T-helper 1 cell treated with Interleukin-12 subunit alpha and Interleukin-12 subunit beta and Interleukin-4 antibody, amounts not matched to agents 30 μg/mL and 1 μg/mL, for 36 hours (primary cell): ENCODE measurements at regions not wholly inside any gene's neighbourhood (a gene's known extent, or its start where the extent isn't known, plus 50 kb on each side); places are given as distances from the start of the nearest gene placed in this dataset.

ENCODE experiments used
- H3K27ac Mint-ChIP-seq: one replicate; pipeline ENCODE4 v1.8.0; 2021; ENCODE audit warnings: mild to moderate bottlenecking, mixed read lengths
- H3K27me3 Mint-ChIP-seq: one replicate; pipeline ENCODE4 v1.8.0; 2021; ENCODE audit warnings: low read depth, mixed read lengths
- H3K36me3 Mint-ChIP-seq: one replicate; pipeline ENCODE4 v1.8.0; 2021; ENCODE audit warnings: low read depth, mixed read lengths
- H3K4me1 Mint-ChIP-seq: one replicate; pipeline ENCODE4 v1.8.0; 2021; ENCODE audit warnings: low read depth, mixed read lengths
- H3K4me3 Mint-ChIP-seq: one replicate; pipeline ENCODE4 v1.8.0; 2021; ENCODE audit warnings: mild to moderate bottlenecking, moderate library complexity, mixed read lengths
- H3K9me3 Mint-ChIP-seq: one replicate; pipeline ENCODE4 v1.8.0; 2021; ENCODE audit warnings: mixed read lengths

DNA sequence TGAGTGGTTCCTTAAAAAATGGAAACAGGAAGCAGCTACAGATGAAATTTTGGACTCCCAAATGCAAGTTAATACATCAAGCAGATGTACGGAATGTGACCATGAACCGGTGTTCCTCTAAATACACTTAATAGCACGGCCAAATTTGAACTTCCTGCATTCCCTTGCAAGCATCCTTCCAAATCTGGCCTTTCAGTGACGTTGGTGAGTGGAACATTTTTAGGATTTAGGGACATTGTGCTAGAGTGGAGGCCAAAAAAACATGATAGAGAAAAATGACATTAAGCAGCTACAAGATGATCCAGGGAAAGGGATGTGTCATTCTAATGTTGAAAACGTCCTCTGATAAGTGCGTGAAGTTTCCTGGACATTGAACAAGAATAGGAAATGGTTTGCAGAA is 62.1 kb downstream of the CTAGE1 start:
- Mint-ChIP-seq H3K4me1 (no peaks in the 10 kb centered on the region), H3K36me3 (no peaks in the 10 kb centered on the region), H3K4me3 (no peak overlapping the region), H3K9me3 (no peaks in the 10 kb centered on the region), H3K27me3 (peaks cover 4% of the 10 kb centered on the region), H3K27ac (no peak overlapping the region)

DNA sequence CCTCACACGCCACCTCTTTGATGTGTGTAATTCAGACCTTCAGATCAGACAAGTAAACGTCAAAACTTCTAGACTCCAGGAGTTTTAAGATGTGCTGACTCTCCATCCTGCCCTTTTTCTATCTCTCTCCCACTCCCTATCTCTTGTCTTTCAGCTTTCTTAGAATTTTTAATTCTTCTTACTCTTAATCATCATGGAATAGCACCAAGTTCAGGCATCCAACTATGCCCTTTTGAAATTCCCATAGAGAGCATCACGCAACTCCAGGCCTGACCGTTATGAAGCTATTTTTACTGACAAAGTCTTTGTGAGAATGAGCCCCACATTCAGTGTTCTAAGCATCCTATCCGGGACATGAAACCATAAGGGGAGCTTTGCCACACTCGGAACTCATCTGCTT is 62.6 kb downstream of the CTAGE1 start:
- Mint-ChIP-seq H3K4me3 (no peak overlapping the region), H3K36me3 (no peaks in the 10 kb centered on the region), H3K27me3 (peaks cover 9% of the 10 kb centered on the region), H3K27ac (no peak overlapping the region), H3K4me1 (no peaks in the 10 kb centered on the region), H3K9me3 (no peaks in the 10 kb centered on the region)

DNA sequence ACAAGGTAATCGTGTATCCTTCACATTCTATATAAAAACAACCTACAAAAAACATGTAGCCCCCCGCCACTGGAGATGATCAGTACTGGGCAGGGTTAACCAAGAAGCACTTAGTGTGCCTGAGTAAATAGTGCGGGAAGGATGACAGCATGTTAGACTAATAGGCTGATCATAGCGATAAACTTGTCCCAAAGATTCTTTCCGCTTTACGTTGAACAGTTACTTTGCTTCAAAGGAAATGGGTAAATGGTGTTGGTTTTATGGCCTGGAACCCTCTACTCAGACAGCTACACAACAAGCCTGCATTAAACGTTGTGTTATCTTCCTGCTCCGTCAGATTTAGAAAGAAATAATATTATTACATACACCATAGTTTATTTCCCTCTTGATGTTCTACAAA is 67.7 kb downstream of the CTAGE1 start:
- no peak overlapping the region for H3K4me3 Mint-ChIP-seq
- peaks cover 56% of the 10 kb centered on the region for H3K27me3 Mint-ChIP-seq

DNA sequence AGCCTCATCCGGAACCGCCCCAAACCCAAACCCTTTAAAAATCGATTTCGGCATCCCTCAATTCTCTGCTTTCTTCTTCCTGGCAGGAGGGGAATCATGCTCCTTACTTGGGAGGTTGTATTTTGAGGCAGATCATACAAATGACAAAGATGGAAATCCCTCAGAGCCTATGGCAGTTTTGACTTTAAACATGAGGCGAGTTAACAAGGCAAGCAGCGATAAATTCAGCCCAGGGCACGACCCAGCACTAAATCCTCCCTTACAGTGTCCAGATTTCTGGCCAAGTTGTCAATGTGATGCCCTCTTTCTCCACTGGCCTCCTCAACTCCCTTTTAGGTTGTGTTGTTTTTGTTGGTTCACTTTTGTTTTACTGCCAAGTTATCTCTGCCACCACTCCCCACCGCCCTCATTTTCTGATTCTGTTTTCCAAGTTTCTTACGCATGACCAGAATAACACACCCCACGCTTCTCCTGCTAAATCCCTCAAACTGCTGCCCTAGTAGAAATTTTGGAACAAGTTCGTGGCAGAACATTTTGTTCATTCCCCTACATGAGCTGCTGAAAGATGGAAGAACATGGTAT is 68.3 kb downstream of the CTAGE1 start:
- Mint-ChIP-seq H3K36me3 (peaks cover 2% of the 10 kb centered on the region), H3K27me3 (peaks cover 56% of the 10 kb centered on the region), H3K4me1 (peaks cover 4% of the 10 kb centered on the region), H3K27ac (no peak overlapping the region), H3K9me3 (no peaks in the 10 kb centered on the region), H3K4me3 (no peak overlapping the region)

More for the DNA sequence above, 67.7 kb downstream of the CTAGE1 start:
- H3K27ac Mint-ChIP-seq, result no peak overlapping the region
- no peaks in the 10 kb centered on the region for H3K9me3 Mint-ChIP-seq
- H3K4me1 Mint-ChIP-seq, result peaks cover 4% of the 10 kb centered on the region
- H3K36me3 Mint-ChIP-seq, result peaks cover 2% of the 10 kb centered on the region

DNA sequence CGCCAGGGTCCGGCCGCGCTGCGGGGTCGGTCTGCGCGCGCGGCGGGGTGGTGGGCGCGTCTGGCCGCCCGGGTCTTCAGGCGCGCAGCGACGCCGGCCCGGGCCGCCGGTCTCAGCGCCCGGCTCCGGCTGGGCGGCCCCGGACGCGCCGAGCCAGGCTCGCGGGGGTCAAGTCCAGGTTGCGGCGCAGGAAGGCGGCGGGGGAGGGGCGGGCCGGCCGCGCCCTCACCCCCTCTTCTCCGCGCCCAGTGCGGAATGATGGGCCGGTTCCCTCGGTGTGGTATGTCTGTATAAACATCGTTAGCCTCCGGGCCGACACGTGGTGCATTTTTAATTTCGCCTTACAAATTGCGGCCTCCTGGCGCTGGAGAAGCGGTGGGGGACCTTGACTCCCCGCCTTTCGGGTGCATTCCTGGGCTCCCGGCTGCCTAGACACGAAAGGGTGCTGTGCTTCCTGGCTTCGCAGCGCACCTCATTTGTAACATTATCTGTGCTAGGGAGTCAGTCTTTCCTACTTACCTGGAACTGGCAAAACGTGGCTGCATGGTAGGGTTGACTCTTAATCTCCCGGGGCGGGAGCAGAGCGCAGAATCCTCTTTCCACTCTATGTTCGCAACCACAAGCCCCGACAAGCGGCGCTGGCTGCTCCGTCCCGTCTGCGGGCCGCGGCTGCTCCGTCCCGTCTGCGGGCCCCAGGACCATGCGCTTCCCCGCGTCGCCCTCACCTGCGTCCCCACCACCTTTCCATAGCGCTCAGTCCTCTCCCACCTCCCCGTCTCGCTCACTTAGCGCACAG is 69.0 kb downstream of the CTAGE1 start:
- no peak overlapping the region for H3K27ac Mint-ChIP-seq
- peaks cover 56% of the 10 kb centered on the region for H3K27me3 Mint-ChIP-seq
- H3K36me3 Mint-ChIP-seq, result peaks cover 2% of the 10 kb centered on the region
- peaks cover 4% of the 10 kb centered on the region for H3K4me1 Mint-ChIP-seq
- H3K9me3 Mint-ChIP-seq, result no peaks in the 10 kb centered on the region
- peak overlapping the region; percentile 25 for H3K4me3 Mint-ChIP-seq

DNA sequence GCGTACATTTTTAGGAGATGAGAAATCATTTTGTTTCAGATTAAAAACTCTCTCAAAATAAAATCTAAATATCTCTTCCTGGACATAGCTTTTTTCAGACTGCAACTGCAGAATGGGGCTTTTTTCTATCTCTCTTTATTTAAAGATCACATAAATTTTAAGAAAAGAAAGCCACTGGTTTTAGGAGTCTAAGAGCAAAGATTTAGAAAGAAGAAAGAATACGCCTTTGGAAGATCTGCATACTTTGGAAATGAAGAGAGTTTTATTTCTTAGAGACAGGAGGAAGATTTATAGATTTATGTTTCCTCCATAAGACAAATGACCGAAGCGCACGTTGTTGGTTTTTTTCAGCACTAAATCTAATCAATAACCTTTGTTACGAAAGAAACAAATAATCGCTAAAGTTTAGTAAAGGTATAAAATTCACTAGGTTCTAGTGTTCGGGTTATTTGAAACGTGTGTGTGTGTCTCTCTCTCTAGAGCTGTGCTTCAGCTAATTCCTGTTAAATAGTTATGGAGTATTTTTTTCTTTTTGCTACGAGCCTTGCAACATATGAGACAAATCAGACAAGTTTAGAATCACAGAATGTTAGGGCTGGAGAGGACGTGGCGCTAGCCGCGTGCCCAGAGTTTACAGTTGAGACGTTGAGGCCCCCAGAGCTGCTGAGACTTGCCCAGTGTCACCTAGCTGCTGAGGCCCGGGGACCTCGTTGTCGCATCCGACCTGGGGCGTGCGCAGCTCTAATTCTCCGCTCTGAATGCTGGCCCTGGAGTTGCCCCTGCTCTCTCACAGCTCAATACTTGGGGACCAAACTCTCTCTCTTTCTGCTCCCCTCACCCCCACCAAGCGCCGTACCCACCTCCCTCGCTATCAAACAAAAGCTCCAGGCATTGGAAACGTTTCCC is 69.9 kb downstream of the CTAGE1 start:
- H3K9me3 Mint-ChIP-seq, result no peaks in the 10 kb centered on the region
- peaks cover 4% of the 10 kb centered on the region for H3K4me1 Mint-ChIP-seq
- peaks cover 2% of the 10 kb centered on the region for H3K36me3 Mint-ChIP-seq
- H3K27ac Mint-ChIP-seq, result no peak overlapping the region
- peak overlapping the region; percentile 25 for H3K4me3 Mint-ChIP-seq
- H3K27me3 Mint-ChIP-seq, result peaks cover 56% of the 10 kb centered on the region

DNA sequence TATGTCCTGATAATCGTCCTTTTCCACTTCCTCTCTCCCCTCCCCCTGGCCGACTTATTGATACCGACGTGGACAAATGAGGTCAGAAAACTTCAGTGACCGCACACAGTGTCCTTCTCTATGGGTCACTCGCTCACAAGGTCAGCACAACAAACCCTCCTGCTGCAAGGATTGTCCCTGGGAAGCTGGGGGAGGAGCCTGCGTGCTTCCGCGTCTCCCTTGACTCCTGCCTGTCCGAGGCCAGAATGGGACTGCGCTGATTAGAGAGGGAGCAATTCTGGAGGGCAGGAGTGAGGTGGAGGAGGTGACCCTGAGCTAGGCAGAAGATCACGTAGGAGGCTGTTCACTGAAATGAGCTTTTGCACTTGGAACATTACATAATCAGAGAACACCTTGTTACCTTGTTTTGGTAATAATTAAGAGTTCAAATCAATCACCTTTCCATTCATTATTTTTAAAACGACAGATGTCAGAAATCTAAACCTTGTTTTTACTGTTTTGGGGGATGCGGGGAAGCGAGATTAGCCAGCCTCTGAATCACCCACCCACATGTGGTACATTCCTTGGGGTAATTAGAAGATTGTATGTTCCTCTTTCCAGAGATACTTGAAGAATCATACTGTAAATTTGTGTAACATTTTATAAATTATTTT is 70.6 kb downstream of the CTAGE1 start:
- Mint-ChIP-seq H3K36me3 (peaks cover 2% of the 10 kb centered on the region), H3K27me3 (peaks cover 52% of the 10 kb centered on the region), H3K27ac (no peak overlapping the region), H3K4me1 (peaks cover 4% of the 10 kb centered on the region), H3K4me3 (no peak overlapping the region), H3K9me3 (no peaks in the 10 kb centered on the region)

DNA sequence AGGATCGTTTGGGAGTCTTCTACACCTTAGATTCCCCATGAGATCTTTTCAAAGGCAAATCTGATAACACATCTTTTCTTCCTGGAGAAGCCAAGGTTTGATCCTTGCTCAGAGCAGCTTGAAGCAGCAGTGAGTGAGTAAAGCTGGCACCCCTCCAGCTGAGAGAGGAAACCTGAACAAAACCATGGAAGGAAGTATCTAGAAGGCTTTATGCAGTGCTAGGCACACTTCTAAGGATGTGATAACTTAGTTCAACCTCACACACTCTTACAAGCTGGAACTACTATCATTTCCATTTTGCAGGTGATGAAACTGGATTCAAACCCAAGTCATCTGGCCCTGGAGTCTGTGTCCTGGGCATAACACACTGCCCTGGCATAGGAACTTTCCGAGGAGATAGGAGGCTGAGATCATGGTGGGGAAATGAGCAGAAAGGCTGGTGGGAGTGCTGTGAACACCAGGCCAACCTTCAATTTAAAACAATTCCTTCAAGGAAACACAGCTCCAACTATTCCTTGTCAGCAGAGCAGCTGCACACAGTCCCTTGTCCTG is 71.2 kb downstream of the CTAGE1 start:
- Mint-ChIP-seq H3K4me3 (no peak overlapping the region), H3K9me3 (no peaks in the 10 kb centered on the region), H3K36me3 (peaks cover 2% of the 10 kb centered on the region), H3K27me3 (peaks cover 52% of the 10 kb centered on the region), H3K4me1 (peaks cover 4% of the 10 kb centered on the region), H3K27ac (peak overlapping the region; percentile 41)

DNA sequence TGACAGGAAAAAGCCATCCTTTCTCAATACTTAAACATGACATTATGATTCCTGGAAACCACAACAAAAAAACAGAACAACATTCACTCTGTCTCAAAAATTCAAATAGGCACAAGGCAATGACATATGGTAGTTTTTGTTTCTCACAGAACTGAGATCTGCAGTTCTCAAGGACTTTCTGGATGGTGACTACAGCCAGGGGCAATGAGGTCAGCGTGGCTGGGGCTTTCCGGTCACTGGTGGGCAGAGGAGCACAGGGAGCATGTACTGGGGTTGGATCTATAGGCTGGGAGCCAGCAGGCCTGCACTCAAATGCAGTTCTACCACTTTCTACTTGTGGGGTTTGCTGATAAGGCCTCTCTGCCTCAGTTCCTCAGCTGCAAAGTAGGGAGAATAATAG is 72.0 kb downstream of the CTAGE1 start:
- Mint-ChIP-seq H3K9me3 (no peaks in the 10 kb centered on the region), H3K4me1 (peaks cover 4% of the 10 kb centered on the region), H3K27me3 (peaks cover 52% of the 10 kb centered on the region), H3K27ac (no peak overlapping the region), H3K4me3 (no peak overlapping the region), H3K36me3 (peaks cover 2% of the 10 kb centered on the region)

DNA sequence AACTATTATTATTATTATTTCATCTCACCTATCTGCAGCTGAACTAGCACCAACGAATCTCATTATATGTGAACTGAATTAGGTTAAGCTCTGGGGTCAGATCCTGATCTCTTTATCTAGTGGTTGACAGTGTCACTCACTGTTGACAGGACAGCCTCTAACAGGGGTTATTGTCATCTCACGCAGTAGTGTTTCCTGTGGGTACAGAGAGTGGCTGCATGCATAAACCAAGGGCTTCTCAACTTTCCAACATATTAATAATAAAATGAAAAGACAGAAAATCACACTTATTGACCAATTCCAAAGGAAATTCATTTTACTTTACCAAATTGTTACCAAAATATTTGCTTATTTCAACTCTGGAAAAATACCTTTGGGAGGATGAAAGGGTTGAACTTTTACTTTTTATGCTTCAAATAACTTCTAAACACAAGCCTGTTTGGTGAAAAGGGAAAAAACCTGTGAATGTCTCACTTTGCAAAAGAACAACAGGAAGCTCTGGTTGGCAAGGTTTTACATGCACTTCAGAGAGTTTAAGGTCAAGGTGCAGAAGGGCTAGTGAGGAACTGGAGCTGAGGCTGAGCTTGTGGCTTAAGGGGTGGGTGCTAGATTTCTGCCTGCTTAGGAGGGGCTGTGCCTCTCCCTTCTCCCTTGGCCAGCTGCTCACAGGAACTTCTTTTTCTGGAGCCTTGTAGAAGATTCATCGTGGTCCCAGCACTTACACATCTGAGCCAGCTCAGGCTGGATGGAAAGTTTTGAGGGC is 72.6 kb downstream of the CTAGE1 start:
- H3K36me3 Mint-ChIP-seq, result peaks cover 2% of the 10 kb centered on the region
- no peaks in the 10 kb centered on the region for H3K9me3 Mint-ChIP-seq
- no peak overlapping the region for H3K4me3 Mint-ChIP-seq
- peaks cover 47% of the 10 kb centered on the region for H3K27me3 Mint-ChIP-seq
- peaks cover 4% of the 10 kb centered on the region for H3K4me1 Mint-ChIP-seq
- H3K27ac Mint-ChIP-seq, result no peak overlapping the region

DNA sequence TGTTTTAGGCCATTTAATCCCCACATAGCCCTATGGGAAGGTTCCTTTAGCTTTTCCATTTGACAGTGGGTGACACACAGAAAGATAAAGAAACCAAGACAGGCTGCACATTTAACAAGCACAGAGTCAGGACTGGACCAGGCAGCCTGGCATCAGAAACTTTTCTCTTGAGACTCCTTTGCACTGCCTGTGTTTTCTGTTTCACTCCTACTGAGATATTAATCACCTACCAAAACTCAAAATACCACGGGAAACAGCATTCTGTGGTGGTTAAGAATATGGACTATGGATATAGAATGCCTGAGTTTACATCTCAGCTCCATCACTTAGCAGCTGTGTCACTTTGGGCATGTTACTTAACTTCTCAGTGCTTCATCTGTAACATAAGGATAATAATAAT is 73.3 kb downstream of the CTAGE1 start:
- H3K27ac Mint-ChIP-seq, result no peak overlapping the region
- H3K36me3 Mint-ChIP-seq, result peaks cover 2% of the 10 kb centered on the region
- no peaks in the 10 kb centered on the region for H3K9me3 Mint-ChIP-seq
- peaks cover 4% of the 10 kb centered on the region for H3K4me1 Mint-ChIP-seq
- peaks cover 40% of the 10 kb centered on the region for H3K27me3 Mint-ChIP-seq
- H3K4me3 Mint-ChIP-seq, result no peak overlapping the region

DNA sequence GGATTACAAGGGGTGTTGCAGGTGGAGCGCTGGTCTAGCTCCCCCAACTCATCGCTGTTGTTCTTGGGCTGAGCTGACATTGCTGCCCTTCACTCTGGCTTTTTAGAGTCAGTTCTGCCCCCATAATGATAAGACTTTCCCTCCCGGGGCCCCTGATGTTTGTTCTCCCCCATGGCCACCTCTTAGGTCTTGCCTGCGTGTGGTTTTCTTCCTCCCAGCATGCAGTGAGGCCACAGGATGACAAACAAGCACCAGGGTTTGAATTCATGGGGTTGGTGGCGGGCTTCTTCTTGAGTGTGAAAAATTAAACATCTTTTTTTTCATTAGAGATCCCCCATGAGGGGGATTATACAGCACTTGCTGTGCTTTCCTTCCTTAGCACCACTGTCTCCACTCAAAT is 74.1 kb downstream of the CTAGE1 start:
- H3K27ac Mint-ChIP-seq, result no peak overlapping the region

DNA sequence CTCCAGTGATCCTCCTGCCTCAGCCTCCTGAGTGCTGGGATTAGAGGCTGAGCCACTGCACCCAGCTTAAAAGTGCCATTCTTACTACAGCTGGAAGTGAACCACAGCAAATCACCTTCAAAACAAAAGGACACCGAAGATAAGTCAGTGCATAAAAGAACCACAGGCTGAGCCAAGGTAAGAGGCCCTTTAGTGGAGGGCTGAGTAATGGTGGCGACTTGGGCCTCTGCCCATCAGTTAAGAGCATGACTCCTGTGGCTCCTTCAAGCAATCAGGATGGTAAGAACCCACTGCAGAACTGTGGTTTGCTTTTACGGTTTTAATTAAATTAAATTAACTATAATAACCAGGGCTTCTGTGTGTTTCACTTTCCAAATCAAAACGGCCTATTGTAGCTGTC is 75.1 kb downstream of the CTAGE1 start:
- peaks cover 25% of the 10 kb centered on the region for H3K27me3 Mint-ChIP-seq
- no peak overlapping the region for H3K27ac Mint-ChIP-seq
- H3K36me3 Mint-ChIP-seq, result no peaks in the 10 kb centered on the region
- no peak overlapping the region for H3K4me3 Mint-ChIP-seq
- peaks cover 2% of the 10 kb centered on the region for H3K4me1 Mint-ChIP-seq
- H3K9me3 Mint-ChIP-seq, result no peaks in the 10 kb centered on the region

More for the DNA sequence above, 74.1 kb downstream of the CTAGE1 start:
- Mint-ChIP-seq H3K27me3 (peaks cover 32% of the 10 kb centered on the region), H3K4me3 (no peak overlapping the region), H3K4me1 (peaks cover 2% of the 10 kb centered on the region), H3K36me3 (no peaks in the 10 kb centered on the region), H3K9me3 (no peaks in the 10 kb centered on the region)
